HG03342 (cell line): ENCODE measurements at regions not wholly inside any gene's neighbourhood (a gene's known extent, or its start where the extent isn't known, plus 50 kb on each side); places are given as distances from the start of the nearest gene placed in this dataset.
A peak's percentile ranks its signal among the peaks of the same experiment; 100 is the strongest.
"Not testable (repeated sequence)": the region's sequence is repeated elsewhere in the genome, so short reads cannot be mapped to it uniquely, and the experiment has no call there.

ENCODE experiments used
- ATAC-seq: cut with Tn5 transposase; IDR thresholded peaks from one replicate; pipeline ENCODE4 v1.9.1; 2021; ENCODE audit warnings: mild to moderate bottlenecking, moderate library complexity; ENCODE audit not compliant: unreplicated experiment

DNA sequence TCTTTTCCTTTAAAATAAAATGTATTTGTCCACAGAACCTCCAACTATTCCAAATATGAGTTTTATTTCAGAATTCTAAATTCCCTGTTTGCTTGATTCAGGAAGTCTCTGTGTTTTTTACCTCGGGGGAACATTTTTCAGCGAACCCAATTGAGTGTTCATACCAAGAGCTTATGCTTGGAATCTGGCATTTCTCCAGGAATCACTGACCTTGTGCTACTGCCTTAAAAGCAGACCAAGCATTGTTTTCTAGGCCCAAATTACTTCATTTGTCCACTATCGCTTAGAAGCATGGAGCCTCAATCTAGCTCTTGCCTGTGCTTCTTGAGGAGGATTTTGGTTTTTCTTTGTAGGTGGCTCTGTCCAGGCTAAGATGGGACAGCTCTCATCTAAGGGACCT lies 59.4 kb downstream of the EBLN1 start:
- no peak for ATAC-seq

DNA sequence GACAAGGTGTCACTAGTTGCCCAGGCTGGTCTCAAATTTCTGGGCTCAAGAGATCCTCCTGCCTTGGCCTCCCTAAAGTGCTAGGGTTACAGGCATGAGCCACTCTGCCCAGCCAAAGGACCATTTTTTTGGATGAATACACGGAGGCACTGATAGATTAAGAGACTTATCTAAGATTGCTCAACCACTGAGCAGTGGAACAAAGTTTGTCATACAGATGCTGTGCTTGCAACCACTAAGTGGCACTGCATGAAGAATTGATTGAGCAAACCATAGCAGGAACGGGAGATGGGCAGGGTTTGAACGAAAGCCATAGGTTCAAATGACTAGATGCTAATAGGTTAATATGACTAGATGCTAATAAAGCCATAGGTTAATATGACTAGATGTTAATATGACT lies 61.1 kb downstream of the EBLN1 start:
- no peak for ATAC-seq

DNA sequence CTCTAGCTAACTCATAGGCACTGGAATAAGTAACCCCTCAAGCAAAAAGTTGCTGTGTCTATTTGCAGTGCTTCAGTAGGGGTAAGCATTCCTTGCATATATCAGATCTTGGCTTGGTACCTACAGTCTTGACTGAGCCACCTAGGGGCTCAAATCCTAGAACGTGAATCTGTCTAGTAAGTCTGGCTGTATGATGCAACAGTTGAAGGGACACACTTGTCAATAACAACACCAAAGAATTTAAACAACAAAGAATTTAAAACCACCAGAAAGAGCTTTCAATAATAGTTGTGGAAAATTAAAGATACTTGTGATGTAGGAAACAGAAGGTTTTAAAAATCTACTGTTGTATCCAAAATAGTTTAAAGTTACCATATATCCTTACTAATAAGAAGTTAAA lies 65.4 kb downstream of the EBLN1 start:
- no peak for ATAC-seq

DNA sequence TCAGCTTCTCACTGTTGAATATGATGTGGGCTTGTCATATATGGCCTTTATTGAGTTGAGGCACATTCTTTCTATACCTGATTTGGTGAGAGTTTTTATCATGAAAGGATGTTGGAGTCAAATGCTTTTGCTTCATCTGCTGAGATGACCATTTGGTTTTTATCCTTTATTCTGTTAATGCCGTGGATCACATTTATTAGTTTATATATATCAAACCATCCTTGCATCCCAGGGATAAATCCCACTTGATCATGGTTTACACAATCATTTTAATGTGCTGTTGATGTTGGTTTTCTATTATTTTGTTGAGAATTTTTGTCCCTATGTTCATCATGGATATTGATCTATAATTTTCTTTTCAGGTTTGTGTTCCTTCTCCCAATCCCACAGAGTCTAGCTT lies 67.0 kb downstream of the EBLN1 start:
- ATAC-seq, result no peak

DNA sequence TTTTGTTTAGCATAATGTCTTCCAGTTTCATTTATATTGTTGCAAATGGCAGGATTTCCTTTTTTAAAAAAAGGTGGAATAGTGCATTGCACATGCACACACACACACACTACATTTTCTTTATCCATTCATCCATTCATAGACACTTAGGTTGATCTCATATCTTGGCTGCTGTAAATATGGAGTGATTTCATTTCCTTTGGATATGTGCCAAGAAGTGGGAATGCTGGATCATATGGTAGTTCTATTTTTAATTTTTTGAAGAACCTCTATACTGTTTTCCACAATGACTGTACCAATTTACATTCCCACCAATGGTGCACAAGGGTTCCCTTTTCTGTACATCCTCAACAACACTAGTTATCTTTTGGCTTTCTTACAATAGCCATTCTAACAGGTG lies 68.9 kb downstream of the EBLN1 start:
- ATAC-seq, result no peak

DNA sequence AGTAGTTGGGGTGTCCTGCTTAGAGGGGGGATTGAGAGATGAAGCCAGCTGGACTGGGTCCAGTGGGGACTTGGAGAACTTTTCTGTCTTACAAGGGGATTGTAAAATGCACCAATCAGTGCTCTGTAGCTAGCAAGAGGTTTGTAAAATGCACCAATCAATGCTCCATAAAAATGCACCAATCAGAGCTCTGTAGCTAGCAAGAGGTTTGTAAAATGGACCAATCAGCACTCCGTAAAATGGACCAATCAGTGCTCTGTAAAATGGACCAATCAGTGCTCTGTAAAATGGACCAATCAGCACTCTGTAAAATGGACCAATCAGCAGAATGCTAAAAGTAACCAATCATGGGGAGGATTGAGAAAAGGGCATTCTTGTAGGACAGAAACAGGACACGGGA lies 71.9 kb downstream of the EBLN1 start:
- ATAC-seq, result not testable (repeated sequence)

DNA sequence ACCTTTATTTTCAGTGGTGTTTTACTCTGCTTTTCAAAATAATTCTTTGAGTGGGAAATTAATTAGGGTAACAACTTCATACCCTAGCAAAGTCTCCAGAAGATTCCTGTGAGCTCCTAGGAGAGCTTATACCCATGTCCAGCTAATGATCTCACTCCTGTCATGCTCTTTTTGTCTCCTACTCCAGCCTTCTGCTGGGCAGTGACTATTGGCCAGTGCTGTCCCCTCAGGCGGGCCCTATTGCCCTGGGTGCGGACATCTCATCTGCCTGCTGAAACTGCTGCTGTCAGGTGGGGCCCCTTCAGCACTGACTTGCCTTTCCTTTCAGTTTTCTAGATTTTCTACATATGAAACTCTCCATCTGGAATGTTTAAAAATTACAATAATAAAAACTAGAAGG lies 80.3 kb downstream of the EBLN1 start:
- ATAC-seq, result no peak

DNA sequence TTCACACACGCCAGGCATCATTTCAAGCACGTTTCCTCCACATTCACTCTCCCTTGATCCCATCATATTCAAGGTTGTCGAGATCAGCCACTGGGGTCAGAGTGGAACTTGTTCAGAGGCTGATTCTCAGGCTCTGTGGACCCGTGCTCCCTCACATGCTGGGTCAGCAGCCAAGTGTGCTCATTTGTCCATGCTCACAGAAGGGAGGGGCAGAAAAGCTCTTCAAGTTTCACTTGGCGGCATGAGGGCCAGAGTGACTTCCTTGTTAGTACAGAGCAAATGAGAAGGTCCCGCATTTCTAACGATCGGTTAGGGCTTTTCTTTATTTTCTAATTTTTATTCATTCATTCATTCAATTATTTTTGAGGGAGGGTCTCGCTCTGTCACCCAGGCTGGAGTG lies 82.2 kb downstream of the EBLN1 start:
- ATAC-seq, result no peak

DNA sequence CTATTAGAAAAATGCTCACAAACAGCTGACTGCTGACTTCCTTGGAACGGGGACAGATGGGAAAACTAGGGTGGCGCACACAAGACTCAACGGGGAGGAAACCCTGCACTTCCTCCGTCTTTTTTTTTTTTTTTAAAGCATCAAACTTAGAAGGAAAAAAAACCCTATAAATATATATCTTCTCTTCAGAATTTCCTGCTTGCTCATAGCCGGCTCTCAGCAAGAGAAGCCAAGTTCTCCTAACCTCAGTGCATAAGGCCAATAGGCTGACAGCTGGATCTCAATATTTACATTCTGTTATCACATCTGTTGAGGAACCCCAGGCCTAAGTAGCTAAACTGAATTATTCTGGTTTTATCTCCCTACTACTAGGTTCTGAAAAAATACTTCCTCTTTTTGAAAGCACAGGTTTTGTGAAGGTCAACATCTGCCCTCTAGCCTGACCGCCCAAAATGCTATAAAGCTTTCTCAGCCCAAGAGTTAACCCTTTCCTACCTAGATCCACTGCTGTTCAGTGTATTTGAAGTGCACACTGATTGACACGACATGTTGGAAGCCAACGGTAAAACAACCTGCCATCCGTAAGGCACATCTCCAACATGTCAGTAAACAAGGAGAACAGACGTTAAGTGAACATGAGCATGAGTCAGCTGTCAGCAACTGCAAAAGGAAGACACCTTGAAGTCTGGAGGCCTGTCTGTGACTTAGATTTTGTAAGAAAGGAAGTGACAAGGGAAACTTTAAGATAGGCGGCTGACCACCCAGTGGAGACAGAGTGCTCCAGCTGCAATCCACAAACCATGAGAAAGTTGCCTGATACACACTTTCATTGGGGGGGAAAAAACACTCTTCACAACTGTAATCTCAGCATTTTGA lies 83.8 kb downstream of the EBLN1 start:
- ATAC-seq, result peak; percentile 89

DNA sequence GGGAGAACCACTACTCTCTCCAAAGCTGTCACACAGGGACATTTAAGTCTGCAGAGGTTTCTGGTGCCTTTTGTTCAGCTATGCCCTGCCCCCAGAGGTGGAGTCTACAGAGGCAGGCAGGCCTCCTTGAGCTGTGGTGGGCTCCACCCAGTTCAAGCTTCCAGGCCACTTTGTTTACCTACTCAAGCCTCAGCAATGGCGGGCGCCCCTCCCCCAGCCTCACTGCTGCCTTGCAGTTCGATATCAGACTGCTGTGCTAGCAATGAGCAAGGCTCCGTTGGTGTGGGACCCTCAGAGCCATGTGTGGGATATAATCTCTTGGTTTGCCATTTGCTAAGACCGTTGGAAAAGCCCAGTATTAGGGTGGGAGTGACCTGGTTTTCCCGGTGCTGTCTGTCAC lies 87.0 kb downstream of the EBLN1 start:
- not testable (repeated sequence) for ATAC-seq

DNA sequence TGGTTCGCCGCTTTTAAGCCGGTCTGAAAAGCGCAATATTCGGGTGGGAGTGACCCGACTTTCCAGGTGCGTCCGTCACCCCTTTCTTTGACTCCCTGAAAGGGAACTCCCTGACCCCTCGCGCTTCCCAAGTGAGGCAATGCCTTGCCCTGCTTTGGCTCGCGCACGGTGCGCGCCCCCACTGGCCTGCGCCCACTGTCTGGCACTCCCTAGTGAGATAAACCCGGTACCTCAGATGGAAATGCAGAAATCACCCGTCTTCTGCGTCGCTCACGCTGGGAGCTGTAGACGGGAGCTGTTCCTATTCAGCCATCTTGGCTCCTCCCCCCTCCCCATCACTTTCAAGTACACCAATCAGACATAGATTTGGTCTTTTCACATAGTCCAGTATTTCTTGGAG lies 88.2 kb downstream of the EBLN1 start:
- not testable (repeated sequence) for ATAC-seq

DNA sequence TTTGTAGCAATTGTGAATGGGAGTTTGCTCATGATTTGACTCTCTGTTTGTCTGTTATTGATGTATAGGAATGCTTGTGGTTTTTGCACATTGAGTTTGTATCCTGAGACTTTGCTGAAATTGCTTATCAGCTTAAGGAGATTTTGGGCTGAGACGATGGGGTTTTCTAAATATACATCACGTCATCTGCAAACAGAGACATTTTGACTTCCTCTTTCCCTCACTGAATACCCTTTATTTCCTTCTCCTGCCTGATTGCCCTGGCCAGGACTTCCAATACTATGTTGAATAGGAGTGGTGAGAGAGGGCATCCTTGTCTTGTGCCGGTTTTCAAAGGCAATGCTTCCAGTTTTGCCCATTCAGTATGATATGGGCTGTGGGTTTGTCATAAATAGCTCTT lies 96.6 kb downstream of the EBLN1 start:
- not testable (repeated sequence) for ATAC-seq

DNA sequence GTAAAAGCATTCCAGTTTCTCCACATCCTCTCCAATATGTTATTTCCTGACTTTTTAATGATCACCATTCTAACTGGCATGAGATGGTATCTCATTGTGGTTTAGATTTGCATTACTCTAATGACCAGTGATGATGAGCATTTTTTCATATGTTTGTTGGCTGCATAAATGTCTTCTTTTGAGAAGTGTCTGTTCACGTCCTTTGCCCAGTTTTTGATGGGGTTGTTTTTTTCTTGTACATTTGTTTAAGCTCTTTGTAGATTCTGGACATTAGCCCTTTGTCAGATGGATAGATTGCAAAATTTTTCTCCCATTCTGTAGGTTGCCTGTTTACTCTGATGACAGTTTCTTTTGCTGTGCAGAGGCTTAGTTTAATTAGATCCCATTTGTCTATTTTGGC lies 97.7 kb downstream of the EBLN1 start:
- ATAC-seq, result not testable (repeated sequence)

DNA sequence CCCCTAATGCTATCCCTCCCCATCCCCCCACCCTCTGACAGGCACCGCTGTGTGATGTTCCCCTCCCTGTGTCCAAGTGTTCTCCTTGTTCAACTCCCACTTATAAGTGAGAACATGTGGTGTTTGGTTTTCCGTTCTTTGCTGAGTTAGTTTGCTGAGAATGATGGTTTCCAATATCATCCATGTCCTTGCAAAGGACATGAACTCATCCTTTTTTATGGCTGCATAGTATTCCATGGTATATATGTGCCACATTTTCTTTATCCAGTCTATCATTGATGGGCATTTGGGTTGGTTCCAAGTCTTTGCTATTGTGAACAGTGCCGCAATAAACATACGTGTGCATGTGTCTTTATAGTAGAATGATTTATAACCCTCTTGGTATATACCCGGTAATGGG lies 98.2 kb downstream of the EBLN1 start:
- not testable (repeated sequence) for ATAC-seq

DNA sequence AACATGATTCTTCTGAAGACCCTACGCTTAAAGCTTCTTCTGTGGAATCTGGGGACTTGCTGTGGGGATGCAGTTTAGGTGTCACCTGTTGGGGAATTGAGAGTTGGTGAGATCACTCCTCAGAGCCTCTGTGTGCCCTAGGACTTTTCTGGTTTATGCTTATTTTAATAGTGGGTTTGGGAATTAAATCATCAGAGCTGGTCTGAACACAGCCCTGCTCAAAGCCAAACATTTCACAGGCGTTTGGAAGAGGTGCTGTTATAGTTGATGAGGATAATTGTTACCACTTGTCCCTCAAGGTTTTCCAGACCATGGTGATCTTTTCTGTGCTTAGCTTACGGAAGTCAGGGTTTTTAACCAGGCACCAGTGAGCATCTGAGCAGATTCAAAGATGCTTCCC lies 106.1 kb downstream of the EBLN1 start:
- no peak for ATAC-seq

DNA sequence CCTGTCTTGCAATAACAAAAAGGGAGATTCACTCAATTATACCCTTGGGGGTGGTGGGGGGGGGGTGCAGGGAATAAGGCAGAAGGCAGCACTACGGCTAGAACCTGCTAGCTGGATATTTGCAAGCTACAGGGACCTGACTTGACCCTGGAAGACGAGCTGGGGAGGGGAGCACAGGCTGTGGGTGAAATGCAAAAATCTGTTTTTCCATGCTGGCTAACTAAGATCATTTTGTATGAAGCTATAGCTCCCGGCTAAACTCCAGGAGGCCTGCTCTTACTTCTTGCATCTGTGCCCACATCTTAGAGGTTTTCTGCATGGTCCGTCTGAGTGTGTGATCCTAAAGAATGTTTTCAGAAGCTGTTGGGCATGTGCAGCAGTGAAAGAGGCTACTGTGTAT lies 106.6 kb downstream of the EBLN1 start:
- no peak for ATAC-seq

DNA sequence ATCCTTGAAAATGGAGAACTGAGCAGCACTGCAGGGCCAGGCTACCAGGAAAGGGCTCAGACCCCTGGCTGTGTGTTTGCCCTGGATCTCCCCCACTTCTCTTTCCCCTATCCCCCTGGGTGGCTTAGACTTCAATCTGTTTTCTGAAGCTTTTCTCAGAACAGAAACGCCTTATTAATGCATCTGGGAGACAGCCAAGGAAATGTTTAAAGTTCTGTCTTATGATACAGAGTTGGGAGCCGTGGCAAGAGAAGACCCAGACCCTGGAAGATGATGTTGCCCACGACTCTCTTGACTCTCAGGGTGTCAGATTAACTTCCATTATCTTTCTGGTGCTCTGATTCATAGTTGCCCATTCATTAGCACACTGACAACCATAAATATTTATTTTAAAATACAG lies 107.1 kb downstream of the EBLN1 start:
- no peak for ATAC-seq

DNA sequence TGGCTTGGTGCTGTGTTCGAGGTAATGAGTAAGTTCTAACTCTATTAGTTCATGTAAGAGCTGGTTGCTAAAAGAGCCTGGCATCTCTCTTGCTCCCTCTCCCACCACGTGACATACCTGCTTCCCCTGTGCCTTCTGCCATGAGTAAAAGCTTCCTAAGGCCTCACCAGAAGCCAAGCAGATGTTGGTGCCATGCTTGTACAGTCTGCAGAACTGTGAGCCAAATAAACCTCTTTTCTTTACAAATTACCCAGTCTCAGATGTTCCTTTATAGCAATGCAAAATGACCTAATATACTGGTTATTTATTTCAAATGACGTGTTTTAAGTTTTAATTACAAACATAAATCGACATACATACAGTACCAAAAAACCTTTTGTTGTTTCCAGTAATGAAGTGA lies 101.7 kb upstream of the DNAJC1 start:
- no peak for ATAC-seq

DNA sequence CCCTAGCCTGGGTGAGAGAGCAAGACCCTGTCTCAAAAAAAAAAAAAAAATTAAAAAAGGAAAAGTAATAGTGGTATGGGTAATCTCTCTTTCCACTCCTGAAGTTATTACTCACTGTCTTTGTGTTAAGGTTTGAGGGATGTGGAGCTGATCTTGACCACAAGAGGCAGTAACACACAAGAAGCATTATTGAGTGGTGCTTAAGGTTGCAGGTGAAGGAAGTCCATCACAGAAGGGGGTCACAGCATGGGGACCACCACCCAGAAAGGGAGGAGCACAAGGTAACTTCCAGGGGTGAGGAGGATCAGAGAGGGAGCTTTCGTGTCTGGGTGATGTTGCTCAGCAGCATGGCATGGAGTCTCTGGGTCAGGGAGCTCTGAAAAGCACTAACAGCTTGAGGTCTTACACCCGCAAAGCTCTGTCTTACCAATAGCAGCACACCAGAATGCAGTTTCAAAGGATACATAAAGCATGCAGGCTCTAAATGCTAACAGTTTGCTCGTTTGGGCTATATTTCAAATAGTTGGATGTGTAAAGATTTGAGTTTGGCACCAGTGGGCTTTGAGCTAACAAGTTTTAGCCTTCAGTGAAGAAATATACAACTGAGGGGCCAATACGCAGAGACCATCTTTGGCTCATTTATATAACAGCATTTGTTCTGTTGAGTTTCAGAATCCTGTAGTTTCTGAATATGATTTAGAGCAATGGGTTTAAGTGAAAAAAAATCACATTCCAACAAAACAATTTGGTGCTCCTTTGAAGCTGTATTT lies 100.4 kb upstream of the DNAJC1 start:
- ATAC-seq, result no peak

DNA sequence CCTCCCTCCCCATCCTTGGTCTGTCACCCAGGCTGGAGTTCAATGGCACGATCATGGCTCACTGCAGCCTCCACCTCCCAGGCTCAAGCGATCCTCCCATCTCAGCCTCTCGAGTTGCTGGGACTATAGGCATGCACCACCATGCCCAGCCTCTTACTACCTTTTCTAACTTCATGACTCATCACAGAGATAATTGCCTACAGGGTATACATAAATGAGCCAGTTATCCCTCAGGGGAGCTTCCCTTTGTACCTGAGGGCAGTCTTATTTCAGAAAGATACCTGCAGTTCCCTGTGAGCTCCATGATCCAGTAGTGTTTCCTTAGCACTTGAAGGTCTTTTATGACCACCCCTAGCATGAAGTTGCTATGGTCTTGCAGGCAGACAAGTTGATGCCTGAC lies 94.2 kb upstream of the DNAJC1 start:
- ATAC-seq, result no peak

DNA sequence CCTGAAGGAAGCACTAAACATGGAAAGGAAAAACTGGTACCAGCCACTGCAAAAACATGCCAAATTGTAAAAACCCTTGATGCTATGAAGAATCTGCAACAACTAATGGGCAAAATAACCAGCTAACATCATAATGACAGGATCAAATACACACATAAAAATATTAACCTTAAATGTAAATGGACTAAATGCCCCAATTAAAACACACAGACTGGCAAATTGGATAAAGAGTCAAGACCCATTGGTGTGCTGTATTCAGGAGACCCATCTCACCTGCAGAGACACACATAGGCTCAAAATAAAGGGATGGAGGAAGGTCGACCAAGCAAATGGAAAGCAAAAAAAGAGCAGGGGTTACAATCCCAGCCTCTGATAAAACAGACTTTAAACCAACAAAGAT lies 87.7 kb upstream of the DNAJC1 start:
- not testable (repeated sequence) for ATAC-seq

DNA sequence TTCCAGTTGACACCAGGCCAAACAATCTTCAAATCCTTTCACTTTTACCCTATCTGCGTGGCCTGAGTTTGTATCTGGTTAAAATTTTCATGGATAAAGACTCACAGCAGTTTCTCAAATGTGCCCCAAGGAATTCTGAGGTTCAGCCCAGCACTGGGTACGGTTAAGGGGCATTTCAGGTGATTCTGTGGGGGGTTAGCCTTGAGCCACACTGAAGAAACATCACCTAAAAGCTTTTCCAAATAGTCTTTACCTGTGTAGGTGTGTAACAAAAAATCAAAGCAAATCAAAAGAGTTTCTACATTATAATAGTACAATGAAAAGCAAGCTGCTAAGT lies 83.8 kb upstream of the DNAJC1 start:
- ATAC-seq, result no peak
